Activated T-cell treated with anti-CD3 and anti-CD28 coated beads, Interleukin-2, amount 50 U/mL, for 48 hours (primary cell): ENCODE measurements at regions not wholly inside any gene's neighbourhood (a gene's known extent, or its start where the extent isn't known, plus 50 kb on each side); places are given as distances from the start of the nearest gene placed in this dataset.

ENCODE experiments used
- DNase-seq, 2 experiments: peaks; one replicate each; pipeline ENCODE4 v3.0.0-alpha.2; 2020

GRCh38 chr1:208298593-208299269 is 54.5 kb upstream of the PLXNA2 start:
- DNase-seq = no peak

- no peak for DNase-seq
Measured at GRCh38 chr1:208300084-208300770, 56.0 kb upstream of the PLXNA2 start.

GRCh38 chr1:208302699-208303238 is 58.6 kb upstream of the PLXNA2 start:
- DNase-seq = no peak

DNA sequence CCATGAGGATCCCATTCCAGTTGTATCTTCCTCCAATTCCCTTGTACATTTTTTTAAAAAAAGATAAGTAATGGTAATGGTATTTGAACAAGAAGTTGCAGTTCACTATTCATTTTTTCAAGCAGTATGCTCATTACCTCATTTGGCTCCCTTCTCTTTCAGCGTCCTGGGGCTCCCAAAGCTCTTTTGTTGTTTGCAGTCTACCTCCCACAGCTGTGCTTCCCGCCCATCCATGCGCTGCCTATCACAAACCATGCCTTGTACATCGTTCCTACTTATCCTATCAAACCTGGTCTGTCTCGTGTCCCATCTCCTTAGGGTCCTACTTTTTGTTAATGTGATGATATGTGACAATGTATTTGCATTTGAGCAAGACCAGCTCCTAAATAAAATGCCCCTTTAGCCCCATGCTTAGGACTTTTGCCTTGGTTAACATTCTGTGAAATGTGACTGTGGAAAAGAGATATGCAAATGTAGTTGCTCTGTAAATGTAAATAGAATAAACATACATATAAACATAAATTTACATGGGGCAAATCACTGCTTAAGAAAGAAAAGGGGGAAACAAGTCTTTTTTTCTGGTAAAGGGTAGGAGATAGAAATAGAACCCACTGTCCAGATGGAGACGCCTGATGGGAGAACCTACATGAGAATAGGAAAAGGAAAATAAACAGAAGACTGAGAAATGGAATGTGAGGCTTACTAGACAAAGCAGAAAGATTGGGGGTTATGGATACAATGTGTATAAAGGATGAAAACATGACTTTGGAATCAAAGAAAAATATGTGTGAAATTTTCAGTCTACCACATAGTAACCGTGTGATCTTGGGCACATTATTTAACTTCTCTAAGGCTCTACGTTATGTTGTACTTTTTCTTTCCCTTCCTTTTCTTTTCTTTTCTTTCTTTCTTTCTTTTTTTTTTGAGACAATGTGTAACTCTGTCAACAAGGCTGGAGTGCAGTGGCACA is 59.8 kb upstream of the PLXNA2 start:
- no peak for DNase-seq

- no peak for DNase-seq
Measured at GRCh38 chr1:208308221-208308620, 64.0 kb upstream of the PLXNA2 start.

GRCh38 chr1:208309771-208310170 is 65.6 kb upstream of the PLXNA2 start:
- no peak for DNase-seq

GRCh38 chr1:208312706-208313105 is 68.5 kb upstream of the PLXNA2 start:
- DNase-seq = no peak

GRCh38 chr1:208314431-208314830 is 70.2 kb upstream of the PLXNA2 start:
- DNase-seq = no peak

- no peak for DNase-seq
Measured at GRCh38 chr1:208318150-208318734, 74.1 kb upstream of the PLXNA2 start.

DNA sequence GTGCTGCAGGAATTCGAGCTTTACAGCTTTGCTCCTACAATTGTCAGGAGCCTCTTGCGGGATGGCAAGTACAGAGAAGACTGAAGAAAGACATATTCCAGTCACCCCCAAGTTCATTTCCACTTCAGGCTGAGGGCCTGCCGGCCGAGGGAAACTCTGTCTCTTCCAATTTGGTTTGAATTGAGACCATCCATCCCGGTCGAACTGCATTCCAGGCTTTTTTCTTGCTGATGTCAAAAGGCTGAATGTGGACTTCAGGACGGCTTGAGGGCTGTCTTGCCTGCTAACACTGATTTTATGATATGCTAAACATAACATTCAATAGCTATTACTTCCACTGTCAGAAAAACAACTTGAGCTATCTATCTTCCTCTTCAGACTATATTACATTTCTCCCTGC is 79.8 kb upstream of the PLXNA2 start:
- no peak for DNase-seq

DNA sequence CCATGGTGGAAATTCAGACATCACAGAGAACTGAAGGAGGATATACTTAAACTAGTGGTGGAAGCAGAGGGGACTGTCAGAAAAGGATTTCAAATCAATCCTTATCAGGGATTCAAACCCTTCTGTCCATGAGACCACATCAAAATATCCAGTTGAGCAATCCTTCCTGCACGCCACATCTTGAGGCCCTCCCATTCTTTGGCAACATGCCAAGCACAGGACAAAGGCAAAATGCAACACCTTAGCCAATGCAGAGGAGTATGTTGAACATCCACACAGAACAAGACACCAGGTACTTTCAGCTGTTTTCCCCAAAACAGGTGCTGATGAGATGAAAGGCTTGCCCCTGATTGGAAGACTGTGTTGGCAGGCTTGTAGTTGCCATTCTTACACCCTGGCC is 81.8 kb upstream of the PLXNA2 start:
- no peak for DNase-seq

GRCh38 chr1:208329300-208329699 is 85.1 kb upstream of the PLXNA2 start:
- DNase-seq = no peak

GRCh38 chr1:208332036-208332773 is 88.0 kb upstream of the PLXNA2 start:
- no peak for DNase-seq

DNA sequence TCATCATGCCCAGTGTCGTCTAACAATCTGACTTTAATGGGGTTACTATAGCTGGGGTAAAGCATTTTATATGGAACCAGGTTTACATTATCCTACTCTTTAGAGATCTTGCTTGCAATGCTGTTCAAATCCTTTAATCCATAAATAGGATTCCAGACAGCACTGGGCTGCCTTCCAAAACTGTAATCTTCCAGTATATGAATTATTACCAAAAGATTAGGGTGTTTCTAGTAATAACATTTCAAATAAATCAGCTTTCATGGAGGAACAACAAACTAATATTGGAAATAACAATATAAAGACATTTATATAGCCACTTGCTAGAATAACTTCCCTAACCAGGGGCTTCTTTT is 88.6 kb upstream of the PLXNA2 start:
- no peak for DNase-seq

GRCh38 chr1:208333676-208334075 is 89.5 kb upstream of the PLXNA2 start:
- no peak for DNase-seq

GRCh38 chr1:208335371-208336136 is 91.4 kb upstream of the PLXNA2 start:
- DNase-seq = no peak

DNA sequence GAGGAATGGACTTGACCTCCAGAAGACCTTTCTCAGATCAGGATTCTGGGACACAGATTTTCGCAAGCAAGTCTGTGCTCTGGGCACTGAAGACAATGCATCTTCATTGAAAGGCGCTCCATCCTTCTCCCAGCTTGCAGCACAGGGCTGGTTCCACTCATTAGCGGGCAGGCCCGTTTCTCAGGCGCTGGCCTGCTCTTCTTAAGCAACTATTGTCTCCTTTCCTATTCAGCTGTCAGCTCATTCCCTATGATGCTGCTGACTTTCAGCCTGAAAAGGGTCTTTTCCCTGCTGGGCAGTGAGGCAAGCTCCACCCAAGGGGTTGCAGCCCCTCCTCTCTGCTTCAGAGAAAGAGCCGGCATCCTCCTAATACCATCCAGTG is 91.9 kb upstream of the PLXNA2 start:
- no peak for DNase-seq

- no peak for DNase-seq
Measured at GRCh38 chr1:208339911-208340310, 95.7 kb upstream of the PLXNA2 start.

DNA sequence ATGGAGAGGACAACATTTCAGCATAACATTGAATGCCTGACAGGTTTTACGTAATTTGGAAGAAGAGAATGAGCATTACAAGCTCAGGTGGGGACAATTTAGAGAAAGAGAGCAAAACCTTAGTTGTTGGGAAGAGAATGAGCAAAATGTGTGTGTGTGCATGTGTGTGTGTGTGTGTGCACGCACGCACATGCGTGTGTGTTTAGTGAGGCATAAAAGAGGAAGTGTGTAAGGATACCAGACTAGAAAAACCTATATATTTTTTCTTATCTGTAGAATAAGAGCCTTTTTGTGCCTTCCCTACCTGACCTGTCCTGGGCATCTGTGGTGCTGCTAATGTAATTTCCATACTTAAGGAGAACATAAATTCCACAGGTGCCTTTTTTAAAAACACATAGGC is 99.0 kb upstream of the PLXNA2 start:
- no peak for DNase-seq

DNA sequence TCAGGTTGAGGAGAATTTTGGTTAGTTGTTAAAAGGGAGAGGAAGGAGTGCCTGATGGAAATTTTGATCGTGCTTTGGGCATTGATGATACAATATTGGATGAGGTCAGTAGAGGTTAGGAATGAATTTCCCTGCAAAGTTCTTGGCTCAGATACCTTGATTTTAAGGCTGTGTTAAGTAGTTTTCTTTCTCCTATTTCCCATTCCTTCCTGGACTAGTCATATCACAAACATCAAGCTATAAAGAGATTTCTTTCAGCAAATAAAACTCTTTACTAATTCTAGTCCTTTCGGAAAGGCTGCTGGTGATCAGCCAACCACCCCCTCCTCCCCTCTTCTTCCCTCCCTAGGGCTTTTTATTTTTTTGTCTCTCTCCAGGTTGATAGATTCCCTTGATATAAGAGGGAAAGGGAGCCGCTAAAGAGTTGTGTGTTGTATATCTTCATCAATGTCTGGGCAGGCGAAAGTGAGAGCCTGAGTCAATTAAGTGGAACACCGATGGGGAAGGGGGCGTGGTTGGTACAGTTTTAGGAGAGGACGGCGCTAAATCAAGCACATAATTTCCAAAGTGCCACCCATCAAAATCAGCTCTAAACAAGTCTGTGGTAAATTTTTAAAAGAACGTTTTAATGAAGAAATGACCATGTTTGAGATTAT is 100.1 kb upstream of the PLXNA2 start:
- no peak for DNase-seq

DNA sequence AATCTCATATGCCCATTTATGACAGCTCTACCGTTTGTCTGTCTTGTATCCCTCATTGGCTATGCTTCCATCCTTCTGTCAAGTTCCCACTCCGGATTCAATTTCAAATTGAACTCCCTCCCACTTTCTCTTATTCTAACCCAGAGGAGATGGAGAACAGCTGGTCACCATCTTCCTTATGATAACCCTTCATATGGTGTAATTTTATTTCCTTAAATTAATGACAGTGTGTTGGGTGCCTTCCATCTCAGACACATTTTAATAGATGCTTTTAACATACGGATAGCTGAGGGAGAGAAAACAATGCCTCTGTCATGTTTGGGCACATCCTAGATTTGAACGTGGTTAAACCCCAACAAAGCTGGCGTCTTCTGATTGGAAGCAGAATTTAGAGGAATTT is 103.0 kb upstream of the PLXNA2 start:
- no peak for DNase-seq
